ENCODE measurements at regions not wholly inside any gene's neighbourhood (a gene's known extent, or its start where the extent isn't known, plus 50 kb on each side); places are given as distances from the start of the nearest gene placed in this dataset.

GRCh38 chr2:65662654-65663432, 230.4 kb upstream of the SPRED2 start:
- TF ChIP-seq CTCF (IDR thresholded peaks at IDR 0.05; ENCODE audit: borderline replicate concordance, insufficient read depth, low read depth, low read length), result no peak
- H3K4me3 ChIP-seq (ENCODE audit: low read depth, low read length), result no peak overlapping the region

GRCh38 chr2:65661980-65662653, 229.7 kb upstream of the SPRED2 start:
- H3K4me3 ChIP-seq (ENCODE audit: low read depth, low read length), result no peak overlapping the region
- no peak for TF ChIP-seq CTCF (IDR thresholded peaks at IDR 0.05; ENCODE audit: borderline replicate concordance, insufficient read depth, low read depth, low read length)

- H3K4me3 ChIP-seq (ENCODE audit: low read depth, low read length), result no peak overlapping the region
Measured at GRCh38 chr2:65660340-65660739, 227.9 kb upstream of the SPRED2 start.

GRCh38 chr2:65658881-65659280, 226.5 kb upstream of the SPRED2 start:
- H3K4me3 ChIP-seq (ENCODE audit: low read depth, low read length), result no peak overlapping the region
- no peak for TF ChIP-seq CTCF (IDR thresholded peaks at IDR 0.05; ENCODE audit: borderline replicate concordance, insufficient read depth, low read depth, low read length)

More at GRCh38 chr2:65660340-65660739, 227.9 kb upstream of the SPRED2 start:
- TF ChIP-seq CTCF (IDR thresholded peaks at IDR 0.05; ENCODE audit: borderline replicate concordance, insufficient read depth, low read depth, low read length), result no peak

- TF ChIP-seq CTCF (IDR thresholded peaks at IDR 0.05; ENCODE audit: borderline replicate concordance, insufficient read depth, low read depth, low read length), result no peak
- H3K4me3 ChIP-seq (ENCODE audit: low read depth, low read length), result no peak overlapping the region
Measured at GRCh38 chr2:65658266-65658665, 225.9 kb upstream of the SPRED2 start.

- TF ChIP-seq CTCF (IDR thresholded peaks at IDR 0.05; ENCODE audit: borderline replicate concordance, insufficient read depth, low read depth, low read length), result no peak
- no peak overlapping the region for H3K4me3 ChIP-seq (ENCODE audit: low read depth, low read length)
Measured at GRCh38 chr2:65656160-65656718, 223.8 kb upstream of the SPRED2 start.
